HUES6 (cell line): ENCODE measurements at regions not wholly inside any gene's neighbourhood (a gene's known extent, or its start where the extent isn't known, plus 50 kb on each side); places are given as distances from the start of the nearest gene placed in this dataset.

ENCODE experiments used
- H3K27ac ChIP-seq: 2 replicates; pipeline ENCODE4 v1.7.0; 2013; ENCODE audit warnings: low read depth, mild to moderate bottlenecking, low read length, inconsistent platforms
- H3K27me3 ChIP-seq: 2 replicates; pipeline ENCODE4 v1.6.1; 2013; ENCODE audit warnings: low read length; ENCODE audit not compliant: control insufficient read depth, insufficient read depth
- H3K36me3 ChIP-seq: 2 replicates; pipeline ENCODE4 v1.6.1; 2013; ENCODE audit warnings: low read length; ENCODE audit not compliant: control insufficient read depth, insufficient read depth
- H3K4me1 ChIP-seq: 2 replicates; pipeline ENCODE4 v1.6.1; 2013; ENCODE audit warnings: low read length; ENCODE audit not compliant: control insufficient read depth, insufficient read depth
- H3K4me3 ChIP-seq: 2 replicates; pipeline ENCODE4 v1.5.1; 2013; ENCODE audit warnings: low read depth, low read length
- H3K9ac ChIP-seq: one replicate; pipeline ENCODE4 v1.6.1; 2013; ENCODE audit warnings: mild to moderate bottlenecking, low read length
- H3K9me3 ChIP-seq: 2 replicates; pipeline ENCODE4 v1.6.1; 2013; ENCODE audit warnings: low read depth, low read length; ENCODE audit not compliant: control insufficient read depth, insufficient read depth

GRCh38 chr3:181040030-181040429 is 50.5 kb upstream of the DNAJC19 start:
- H3K9ac ChIP-seq: no peak overlapping the region
- no peak overlapping the region for H3K4me3 ChIP-seq
- no peaks in the 10 kb centered on the region for H3K27me3 ChIP-seq
- no peaks in the 10 kb centered on the region for H3K36me3 ChIP-seq
- H3K9me3 ChIP-seq: peaks cover 10% of the 10 kb centered on the region
- no peaks in the 10 kb centered on the region for H3K4me1 ChIP-seq
- H3K27ac ChIP-seq: no peak overlapping the region
